ENCODE measurements at regions not wholly inside any gene's neighbourhood (a gene's known extent, or its start where the extent isn't known, plus 50 kb on each side); places are given as distances from the start of the nearest gene placed in this dataset.

GRCh38 chr13:109431217-109431616, 355.2 kb downstream of the IRS2 start:
- TF ChIP-seq CREB5 (CRISPR knock-in tag; IDR thresholded peaks at IDR 0.05; ENCODE audit: low read depth) (no peak), ZNF70 (CRISPR knock-in tag; IDR thresholded peaks at IDR 0.05) (no peak), RARB (CRISPR knock-in tag; IDR thresholded peaks at IDR 0.05) (no peak), TCF4 (CRISPR knock-in tag; IDR thresholded peaks at IDR 0.05; ENCODE audit: borderline replicate concordance) (no peak), ISL1 (CRISPR knock-in tag; IDR thresholded peaks at IDR 0.05) (no peak), OSR1 (CRISPR knock-in tag; IDR thresholded peaks at IDR 0.05) (no peak)
